ENCODE measurements at regions not wholly inside any gene's neighbourhood (a gene's known extent, or its start where the extent isn't known, plus 50 kb on each side); places are given as distances from the start of the nearest gene placed in this dataset.

DNA sequence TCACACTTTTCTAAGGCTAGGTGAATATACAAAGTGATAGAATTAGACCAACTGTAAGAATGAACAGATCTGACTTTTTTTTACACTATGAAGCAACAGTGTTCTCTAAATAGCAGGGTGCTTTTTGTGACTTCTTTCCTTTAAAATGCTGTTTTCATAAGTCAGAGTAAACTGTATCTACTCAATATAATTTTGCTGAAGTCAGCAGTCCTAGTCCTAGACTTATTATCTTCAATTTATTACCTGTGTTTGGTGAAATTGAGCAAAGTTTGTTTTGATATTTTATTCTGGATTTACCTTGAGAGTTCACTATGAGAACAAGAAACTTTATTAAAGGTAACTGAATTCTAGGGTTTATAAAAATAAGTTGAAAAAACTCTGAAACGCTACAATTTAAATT is 651.3 kb upstream of the MIS18BP1 start:
- no peak for TF ChIP-seq CTCF (IDR thresholded peaks at IDR 0.05; ENCODE audit: poor library complexity)
- TF ChIP-seq EZH2phosphoT487 (IDR thresholded peaks at IDR 0.05; ENCODE audit: low read depth, severe bottlenecking, unreplicated experiment): no peak
- TF ChIP-seq EZH2 (IDR thresholded peaks at IDR 0.05; ENCODE audit: borderline replicate concordance): no peak
